Type B pancreatic cell (in vitro differentiated cells): ENCODE measurements at regions not wholly inside any gene's neighbourhood (a gene's known extent, or its start where the extent isn't known, plus 50 kb on each side); places are given as distances from the start of the nearest gene placed in this dataset.

ENCODE experiments used
- DNase-seq: peaks from one replicate; pipeline ENCODE4 v3.0.0; 2021; ENCODE audit warnings: mixed read lengths; ENCODE audit not compliant: unreplicated experiment; ENCODE audit errors: extremely low spot score
- H3K27ac Mint-ChIP-seq: 2 replicates; pipeline ENCODE4 v1.8.0; 2021; ENCODE audit warnings: mild to moderate bottlenecking, mixed read lengths
- H3K27me3 Mint-ChIP-seq: 2 replicates; pipeline ENCODE4 v1.8.0; 2021; ENCODE audit warnings: mixed read lengths
- H3K36me3 Mint-ChIP-seq: 2 replicates; pipeline ENCODE4 v1.8.0; 2021; ENCODE audit warnings: mixed read lengths
- H3K4me1 Mint-ChIP-seq: one replicate; pipeline ENCODE4 v1.8.0; 2021; ENCODE audit warnings: mixed read lengths; ENCODE audit not compliant: unreplicated experiment
- H3K4me3 Mint-ChIP-seq: 2 replicates; pipeline ENCODE4 v1.8.0; 2021; ENCODE audit warnings: mild to moderate bottlenecking, mixed read lengths
- H3K9me3 Mint-ChIP-seq: 2 replicates; pipeline ENCODE4 v1.8.0; 2021; ENCODE audit warnings: mixed read lengths
- CTCF ChIP-seq: fragments of 200-600 bp; sonication (generic); conservative IDR thresholded peaks from 2 replicates; pipeline ENCODE4 v1.5.0; 2021; ENCODE audit warnings: antibody characterized with exemption, mild to moderate bottlenecking

GRCh38 chr15:35857567-35858226 is 311.7 kb upstream of the DPH6 start:
- Mint-ChIP-seq H3K27me3 (no peaks in the 10 kb centered on the region), H3K27ac (no peak overlapping the region), H3K9me3 (peaks cover 10% of the 10 kb centered on the region), H3K4me1 (peaks cover 20% of the 10 kb centered on the region), H3K4me3 (no peak overlapping the region), H3K36me3 (no peaks in the 10 kb centered on the region)
- TF ChIP-seq CTCF, result no peak
- DNase-seq, result no peak

- no peak for DNase-seq
- Mint-ChIP-seq H3K4me3 (no peak overlapping the region), H3K9me3 (peaks cover 10% of the 10 kb centered on the region), H3K27ac (no peak overlapping the region), H3K36me3 (no peaks in the 10 kb centered on the region), H3K4me1 (peaks cover 13% of the 10 kb centered on the region), H3K27me3 (no peaks in the 10 kb centered on the region)
- no peak for TF ChIP-seq CTCF
Measured at GRCh38 chr15:35858707-35859106, 312.7 kb upstream of the DPH6 start.

- Mint-ChIP-seq H3K36me3 (no peaks in the 10 kb centered on the region), H3K27me3 (no peaks in the 10 kb centered on the region), H3K4me1 (peaks cover 3% of the 10 kb centered on the region), H3K27ac (no peak overlapping the region), H3K9me3 (peaks cover 10% of the 10 kb centered on the region), H3K4me3 (no peak overlapping the region)
- TF ChIP-seq CTCF, result no peak
- no peak for DNase-seq
Measured at GRCh38 chr15:35863655-35864054, 317.7 kb upstream of the DPH6 start.

GRCh38 chr15:35867356-35867755 is 321.4 kb upstream of the DPH6 start:
- TF ChIP-seq CTCF, result no peak
- no peaks in the 10 kb centered on the region for H3K4me1 Mint-ChIP-seq
- DNase-seq, result no peak
- H3K9me3 Mint-ChIP-seq, result peaks cover 8% of the 10 kb centered on the region
- no peaks in the 10 kb centered on the region for H3K36me3 Mint-ChIP-seq
- no peak overlapping the region for H3K27ac Mint-ChIP-seq
- H3K27me3 Mint-ChIP-seq, result peaks cover 4% of the 10 kb centered on the region
- no peak overlapping the region for H3K4me3 Mint-ChIP-seq

- no peak overlapping the region for H3K4me3 Mint-ChIP-seq
- H3K4me1 Mint-ChIP-seq, result peaks cover 3% of the 10 kb centered on the region
- H3K27me3 Mint-ChIP-seq, result peaks cover 4% of the 10 kb centered on the region
- H3K36me3 Mint-ChIP-seq, result no peaks in the 10 kb centered on the region
- peaks cover 14% of the 10 kb centered on the region for H3K9me3 Mint-ChIP-seq
- no peak for DNase-seq
- no peak overlapping the region for H3K27ac Mint-ChIP-seq
- TF ChIP-seq CTCF, result no peak
Measured at GRCh38 chr15:35871282-35871681, 325.3 kb upstream of the DPH6 start.

- Mint-ChIP-seq H3K4me1 (peaks cover 3% of the 10 kb centered on the region), H3K27ac (no peak overlapping the region), H3K36me3 (no peaks in the 10 kb centered on the region), H3K27me3 (peaks cover 4% of the 10 kb centered on the region), H3K4me3 (no peak overlapping the region), H3K9me3 (peaks cover 14% of the 10 kb centered on the region)
- TF ChIP-seq CTCF, result no peak
- DNase-seq, result no peak
Measured at GRCh38 chr15:35871812-35872211, 325.8 kb upstream of the DPH6 start.
